ENCODE measurements at regions not wholly inside any gene's neighbourhood (a gene's known extent, or its start where the extent isn't known, plus 50 kb on each side); places are given as distances from the start of the nearest gene placed in this dataset.

- DNase-seq: no peak
- no peak overlapping the region for H3K9ac ChIP-seq
- 33% methylated on average over 2 of the region's 4 CpGs for WGBS (ENCODE audit: low lambda C conversion rate)
- no peaks in the 10 kb centered on the region for H4K20me1 ChIP-seq (ENCODE audit: insufficient read depth)
- no peaks in the 10 kb centered on the region for H3K36me3 ChIP-seq (replicated peaks in 1 of 2; ENCODE audit: control insufficient read depth in 1 of 2, insufficient read depth in 2 of 2, low read length in 1 of 2)
- no peaks in the 10 kb centered on the region for H3F3A ChIP-seq (replicated peaks; ENCODE audit: insufficient read depth)
- no peaks in the 10 kb centered on the region; a peak in 1 of 4 replicates for H3K4me1 ChIP-seq (ENCODE audit: control insufficient read depth in 1 of 2, insufficient read depth in 2 of 2, low read depth in 1 of 2, low read length in 1 of 2)
- H3K4me3 ChIP-seq (ENCODE audit: low read depth in 2 of 2, low read length in 1 of 2): no peak overlapping the region
- no peaks in the 10 kb centered on the region for H3K79me2 ChIP-seq (ENCODE audit: insufficient read depth)
- H2AFZ ChIP-seq (ENCODE audit: low read depth): no peak overlapping the region
- no peak for TF ChIP-seq GATA2 (CRISPR knock-in tag; IDR thresholded peaks at IDR 0.05)
- TF ChIP-seq RXRA (IDR thresholded peaks at IDR 0.05; ENCODE audit: borderline replicate concordance, low read depth): no peak
- TF ChIP-seq FOSL2 (IDR thresholded peaks at IDR 0.05; ENCODE audit: borderline replicate concordance, low read depth): no peak
- no peak for TF ChIP-seq YY1 (IDR thresholded peaks at IDR 0.05; ENCODE audit: low read depth)
- TF ChIP-seq EP300 (IDR thresholded peaks at IDR 0.05; ENCODE audit: borderline replicate concordance in 1 of 2, low read depth in 1 of 2, low read length in 1 of 2): no peak
- TF ChIP-seq FOXJ3 (CRISPR knock-in tag; IDR thresholded peaks at IDR 0.05): no peak
- TF ChIP-seq, protein P1, sequence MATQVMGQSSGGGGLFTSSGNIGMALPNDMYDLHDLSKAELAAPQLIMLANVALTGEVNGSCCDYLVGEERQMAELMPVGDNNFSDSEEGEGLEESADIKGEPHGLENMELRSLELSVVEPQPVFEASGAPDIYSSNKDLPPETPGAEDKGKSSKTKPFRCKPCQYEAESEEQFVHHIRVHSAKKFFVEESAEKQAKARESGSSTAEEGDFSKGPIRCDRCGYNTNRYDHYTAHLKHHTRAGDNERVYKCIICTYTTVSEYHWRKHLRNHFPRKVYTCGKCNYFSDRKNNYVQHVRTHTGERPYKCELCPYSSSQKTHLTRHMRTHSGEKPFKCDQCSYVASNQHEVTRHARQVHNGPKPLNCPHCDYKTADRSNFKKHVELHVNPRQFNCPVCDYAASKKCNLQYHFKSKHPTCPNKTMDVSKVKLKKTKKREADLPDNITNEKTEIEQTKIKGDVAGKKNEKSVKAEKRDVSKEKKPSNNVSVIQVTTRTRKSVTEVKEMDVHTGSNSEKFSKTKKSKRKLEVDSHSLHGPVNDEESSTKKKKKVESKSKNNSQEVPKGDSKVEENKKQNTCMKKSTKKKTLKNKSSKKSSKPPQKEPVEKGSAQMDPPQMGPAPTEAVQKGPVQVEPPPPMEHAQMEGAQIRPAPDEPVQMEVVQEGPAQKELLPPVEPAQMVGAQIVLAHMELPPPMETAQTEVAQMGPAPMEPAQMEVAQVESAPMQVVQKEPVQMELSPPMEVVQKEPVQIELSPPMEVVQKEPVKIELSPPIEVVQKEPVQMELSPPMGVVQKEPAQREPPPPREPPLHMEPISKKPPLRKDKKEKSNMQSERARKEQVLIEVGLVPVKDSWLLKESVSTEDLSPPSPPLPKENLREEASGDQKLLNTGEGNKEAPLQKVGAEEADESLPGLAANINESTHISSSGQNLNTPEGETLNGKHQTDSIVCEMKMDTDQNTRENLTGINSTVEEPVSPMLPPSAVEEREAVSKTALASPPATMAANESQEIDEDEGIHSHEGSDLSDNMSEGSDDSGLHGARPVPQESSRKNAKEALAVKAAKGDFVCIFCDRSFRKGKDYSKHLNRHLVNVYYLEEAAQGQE (IDR thresholded peaks at IDR 0.05; ENCODE audit: low read depth, low read length): no peak
- TF ChIP-seq, protein P2, sequence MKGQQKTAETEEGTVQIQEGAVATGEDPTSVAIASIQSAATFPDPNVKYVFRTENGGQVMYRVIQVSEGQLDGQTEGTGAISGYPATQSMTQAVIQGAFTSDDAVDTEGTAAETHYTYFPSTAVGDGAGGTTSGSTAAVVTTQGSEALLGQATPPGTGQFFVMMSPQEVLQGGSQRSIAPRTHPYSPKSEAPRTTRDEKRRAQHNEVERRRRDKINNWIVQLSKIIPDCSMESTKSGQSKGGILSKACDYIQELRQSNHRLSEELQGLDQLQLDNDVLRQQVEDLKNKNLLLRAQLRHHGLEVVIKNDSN (IDR thresholded peaks at IDR 0.05; ENCODE audit: borderline replicate concordance, low read depth): no peak
- no peak for TF ChIP-seq JUND (IDR thresholded peaks at IDR 0.05)
- TF ChIP-seq, protein P3, sequence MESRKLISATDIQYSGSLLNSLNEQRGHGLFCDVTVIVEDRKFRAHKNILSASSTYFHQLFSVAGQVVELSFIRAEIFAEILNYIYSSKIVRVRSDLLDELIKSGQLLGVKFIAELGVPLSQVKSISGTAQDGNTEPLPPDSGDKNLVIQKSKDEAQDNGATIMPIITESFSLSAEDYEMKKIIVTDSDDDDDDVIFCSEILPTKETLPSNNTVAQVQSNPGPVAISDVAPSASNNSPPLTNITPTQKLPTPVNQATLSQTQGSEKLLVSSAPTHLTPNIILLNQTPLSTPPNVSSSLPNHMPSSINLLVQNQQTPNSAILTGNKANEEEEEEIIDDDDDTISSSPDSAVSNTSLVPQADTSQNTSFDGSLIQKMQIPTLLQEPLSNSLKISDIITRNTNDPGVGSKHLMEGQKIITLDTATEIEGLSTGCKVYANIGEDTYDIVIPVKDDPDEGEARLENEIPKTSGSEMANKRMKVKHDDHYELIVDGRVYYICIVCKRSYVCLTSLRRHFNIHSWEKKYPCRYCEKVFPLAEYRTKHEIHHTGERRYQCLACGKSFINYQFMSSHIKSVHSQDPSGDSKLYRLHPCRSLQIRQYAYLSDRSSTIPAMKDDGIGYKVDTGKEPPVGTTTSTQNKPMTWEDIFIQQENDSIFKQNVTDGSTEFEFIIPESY (IDR thresholded peaks at IDR 0.05; ENCODE audit: borderline replicate concordance, low read depth): no peak
- TF ChIP-seq, protein P4, sequence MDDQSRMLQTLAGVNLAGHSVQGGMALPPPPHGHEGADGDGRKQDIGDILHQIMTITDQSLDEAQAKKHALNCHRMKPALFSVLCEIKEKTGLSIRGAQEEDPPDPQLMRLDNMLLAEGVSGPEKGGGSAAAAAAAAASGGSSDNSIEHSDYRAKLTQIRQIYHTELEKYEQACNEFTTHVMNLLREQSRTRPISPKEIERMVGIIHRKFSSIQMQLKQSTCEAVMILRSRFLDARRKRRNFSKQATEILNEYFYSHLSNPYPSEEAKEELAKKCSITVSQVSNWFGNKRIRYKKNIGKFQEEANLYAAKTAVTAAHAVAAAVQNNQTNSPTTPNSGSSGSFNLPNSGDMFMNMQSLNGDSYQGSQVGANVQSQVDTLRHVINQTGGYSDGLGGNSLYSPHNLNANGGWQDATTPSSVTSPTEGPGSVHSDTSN (IDR thresholded peaks at IDR 0.05): no peak
- TF ChIP-seq SMC3 (IDR thresholded peaks at IDR 0.05; ENCODE audit: low read depth, low read length): no peak
- TF ChIP-seq FOXM1 (IDR thresholded peaks at IDR 0.05; ENCODE audit: low read depth): no peak
- TF ChIP-seq RFX5 (IDR thresholded peaks at IDR 0.05; ENCODE audit: low read length): no peak
- TF ChIP-seq TEAD4 (IDR thresholded peaks at IDR 0.05; ENCODE audit: borderline replicate concordance, insufficient read depth): no peak
- TF ChIP-seq GABPA (IDR thresholded peaks at IDR 0.05; ENCODE audit: low read depth): no peak
- TF ChIP-seq CTCF (IDR thresholded peaks at IDR 0.05): no peak
- no peak for TF ChIP-seq MXI1 (IDR thresholded peaks at IDR 0.05; ENCODE audit: low read depth, low read length)
- TF ChIP-seq TAF1 (IDR thresholded peaks at IDR 0.05; ENCODE audit: borderline replicate concordance, low read depth, low read length): no peak
- ChIA-PET CTCF (interaction anchor here (0.9 kb wide), 1 partner anchor 12 kb away, joined by 4 read pairs; no protein-coding TSS in a partner anchor), POLR2A (no interaction called here)
- no peak overlapping the region for H3K27ac ChIP-seq (ENCODE audit: low read depth in 2 of 2, low read length in 1 of 2)
- peaks cover 9% of the 10 kb centered on the region for H3K27me3 ChIP-seq (ENCODE audit: insufficient read depth)
- no peaks in the 10 kb centered on the region for H3K9me2 ChIP-seq
- no peaks in the 10 kb centered on the region for H3K9me3 ChIP-seq
- H3K4me2 ChIP-seq: no peak overlapping the region
Measured at GRCh38 chr13:110806636-110807035, 93.1 kb downstream of the ING1 start.

Measured in SK-N-SH (cell line).